ENCODE measurements at regions not wholly inside any gene's neighbourhood (a gene's known extent, or its start where the extent isn't known, plus 50 kb on each side); places are given as distances from the start of the nearest gene placed in this dataset.
"Not testable (repeated sequence)": the region's sequence is repeated elsewhere in the genome, so short reads cannot be mapped to it uniquely, and the experiment has no call there.

- no peaks in the 10 kb centered on the region for H3K36me3 ChIP-seq (ENCODE audit: control insufficient read depth in 2 of 2, insufficient read depth in 2 of 2, low read length in 1 of 2)
- WGBS, result 92% methylated on average over 1 of the region's 1 CpG
- no peaks in the 10 kb centered on the region for H3K27me3 ChIP-seq (ENCODE audit: control insufficient read depth in 2 of 2, insufficient read depth in 1 of 2, low read length in 1 of 2)
- no peaks in the 10 kb centered on the region for H3K9me3 ChIP-seq (ENCODE audit: control insufficient read depth in 2 of 2, insufficient read depth in 1 of 2, low read length in 1 of 2)
- no peaks in the 10 kb centered on the region for H3K4me1 ChIP-seq (ENCODE audit: control insufficient read depth in 2 of 2, insufficient read depth in 2 of 2, low read length in 2 of 2)
- no peak overlapping the region for H3K27ac ChIP-seq (ENCODE audit: low read depth in 1 of 2, low read length in 1 of 2)
- DNase-seq (ENCODE audit: low read depth in 6 of 9, low spot score in 9 of 9), result no peak
- H3K4me3 ChIP-seq (ENCODE audit: low read length in 2 of 2), result no peak overlapping the region
Measured at GRCh38 chr1:194028002-194028401, 841.6 kb upstream of the B3GALT2 start.

GRCh38 chr1:194026422-194026821, 840.0 kb upstream of the B3GALT2 start:
- Histone ChIP-seq H3K36me3 (ENCODE audit: control insufficient read depth in 2 of 2, insufficient read depth in 2 of 2, low read length in 1 of 2) (no peaks in the 10 kb centered on the region), H3K27ac (ENCODE audit: low read depth in 1 of 2, low read length in 1 of 2) (no peak overlapping the region), H3K4me1 (ENCODE audit: control insufficient read depth in 2 of 2, insufficient read depth in 2 of 2, low read length in 2 of 2) (no peaks in the 10 kb centered on the region), H3K4me3 (ENCODE audit: low read length in 2 of 2) (no peak overlapping the region), H3K27me3 (ENCODE audit: control insufficient read depth in 2 of 2, insufficient read depth in 1 of 2, low read length in 1 of 2) (no peaks in the 10 kb centered on the region), H3K9me3 (ENCODE audit: control insufficient read depth in 2 of 2, insufficient read depth in 1 of 2, low read length in 1 of 2) (no peaks in the 10 kb centered on the region)
- 96% methylated on average over 3 of the region's 3 CpGs for WGBS
- DNase-seq (ENCODE audit: low read depth in 6 of 9, low spot score in 9 of 9), result no peak

- WGBS, result 63% methylated on average over 2 of the region's 2 CpGs
- no peak overlapping the region for H3K27ac ChIP-seq (ENCODE audit: low read depth in 1 of 2, low read length in 1 of 2)
- H3K4me3 ChIP-seq (ENCODE audit: low read length in 2 of 2), result no peak overlapping the region
- DNase-seq (ENCODE audit: low read depth in 6 of 9, low spot score in 9 of 9), result no peak
- H3K27me3 ChIP-seq (ENCODE audit: control insufficient read depth in 2 of 2, insufficient read depth in 1 of 2, low read length in 1 of 2), result no peaks in the 10 kb centered on the region
- H3K4me1 ChIP-seq (ENCODE audit: control insufficient read depth in 2 of 2, insufficient read depth in 2 of 2, low read length in 2 of 2), result no peaks in the 10 kb centered on the region
- H3K36me3 ChIP-seq (ENCODE audit: control insufficient read depth in 2 of 2, insufficient read depth in 2 of 2, low read length in 1 of 2), result no peaks in the 10 kb centered on the region
- no peaks in the 10 kb centered on the region for H3K9me3 ChIP-seq (ENCODE audit: control insufficient read depth in 2 of 2, insufficient read depth in 1 of 2, low read length in 1 of 2)
Measured at GRCh38 chr1:194024659-194025058, 838.2 kb upstream of the B3GALT2 start.

- Histone ChIP-seq H3K9me3 (ENCODE audit: control insufficient read depth in 2 of 2, insufficient read depth in 1 of 2, low read length in 1 of 2) (no peaks in the 10 kb centered on the region), H3K4me1 (ENCODE audit: control insufficient read depth in 2 of 2, insufficient read depth in 2 of 2, low read length in 2 of 2) (no peaks in the 10 kb centered on the region), H3K4me3 (ENCODE audit: low read length in 2 of 2) (no peak overlapping the region), H3K36me3 (ENCODE audit: control insufficient read depth in 2 of 2, insufficient read depth in 2 of 2, low read length in 1 of 2) (no peaks in the 10 kb centered on the region), H3K27me3 (ENCODE audit: control insufficient read depth in 2 of 2, insufficient read depth in 1 of 2, low read length in 1 of 2) (no peaks in the 10 kb centered on the region), H3K27ac (ENCODE audit: low read depth in 1 of 2, low read length in 1 of 2) (no peak overlapping the region)
- 92% methylated on average over 2 of the region's 2 CpGs for WGBS
- no peak for DNase-seq (ENCODE audit: low read depth in 6 of 9, low spot score in 9 of 9)
Measured at GRCh38 chr1:194014014-194014413, 827.6 kb upstream of the B3GALT2 start.

- no peak for DNase-seq (ENCODE audit: low read depth in 6 of 9, low spot score in 9 of 9)
- no peak overlapping the region for H3K27ac ChIP-seq (ENCODE audit: low read depth in 1 of 2, low read length in 1 of 2)
- no peak overlapping the region for H3K4me3 ChIP-seq (ENCODE audit: low read length in 2 of 2)
- H3K4me1 ChIP-seq (ENCODE audit: control insufficient read depth in 2 of 2, insufficient read depth in 2 of 2, low read length in 2 of 2), result no peaks in the 10 kb centered on the region
- no peaks in the 10 kb centered on the region for H3K27me3 ChIP-seq (ENCODE audit: control insufficient read depth in 2 of 2, insufficient read depth in 1 of 2, low read length in 1 of 2)
- no peaks in the 10 kb centered on the region for H3K36me3 ChIP-seq (ENCODE audit: control insufficient read depth in 2 of 2, insufficient read depth in 2 of 2, low read length in 1 of 2)
- H3K9me3 ChIP-seq (ENCODE audit: control insufficient read depth in 2 of 2, insufficient read depth in 1 of 2, low read length in 1 of 2), result no peaks in the 10 kb centered on the region
- WGBS, result 98% methylated on average over 2 of the region's 2 CpGs
Measured at GRCh38 chr1:194013561-194013960, 827.1 kb upstream of the B3GALT2 start.

- H3K4me1 ChIP-seq (ENCODE audit: control insufficient read depth in 2 of 2, insufficient read depth in 2 of 2, low read length in 2 of 2), result no peaks in the 10 kb centered on the region
- H3K27me3 ChIP-seq (ENCODE audit: control insufficient read depth in 2 of 2, insufficient read depth in 1 of 2, low read length in 1 of 2), result no peaks in the 10 kb centered on the region
- no peak overlapping the region for H3K27ac ChIP-seq (ENCODE audit: low read depth in 1 of 2, low read length in 1 of 2)
- 91% methylated on average over 2 of the region's 2 CpGs for WGBS
- no peak for DNase-seq (ENCODE audit: low read depth in 6 of 9, low spot score in 9 of 9)
- H3K4me3 ChIP-seq (ENCODE audit: low read length in 2 of 2), result no peak overlapping the region
- peaks cover 0 to 6% of the 10 kb centered on the region in 2 donors for H3K9me3 ChIP-seq (ENCODE audit: control insufficient read depth in 2 of 2, insufficient read depth in 1 of 2, low read length in 1 of 2)
- no peaks in the 10 kb centered on the region for H3K36me3 ChIP-seq (ENCODE audit: control insufficient read depth in 2 of 2, insufficient read depth in 2 of 2, low read length in 1 of 2)
Measured at GRCh38 chr1:194004146-194004545, 817.7 kb upstream of the B3GALT2 start.

GRCh38 chr1:194001726-194002350, 815.4 kb upstream of the B3GALT2 start:
- H3K9me3 ChIP-seq (ENCODE audit: control insufficient read depth in 2 of 2, insufficient read depth in 1 of 2, low read length in 1 of 2); H3K36me3 ChIP-seq (ENCODE audit: control insufficient read depth in 2 of 2, insufficient read depth in 2 of 2, low read length in 1 of 2); DNase-seq (ENCODE audit: low read depth in 6 of 9, low spot score in 9 of 9); H3K27me3 ChIP-seq (ENCODE audit: control insufficient read depth in 2 of 2, insufficient read depth in 1 of 2, low read length in 1 of 2); H3K4me3 ChIP-seq (ENCODE audit: low read length in 2 of 2); H3K4me1 ChIP-seq (ENCODE audit: control insufficient read depth in 2 of 2, insufficient read depth in 2 of 2, low read length in 2 of 2); H3K27ac ChIP-seq (ENCODE audit: low read depth in 1 of 2, low read length in 1 of 2): not testable (repeated sequence)
- 99% methylated on average over 33 of the region's 33 CpGs for WGBS

- 92% methylated on average over 2 of the region's 2 CpGs for WGBS
- DNase-seq (ENCODE audit: low read depth in 6 of 9, low spot score in 9 of 9), result no peak
- peaks cover 2 to 5% of the 10 kb centered on the region in 2 donors for H3K9me3 ChIP-seq (ENCODE audit: control insufficient read depth in 2 of 2, insufficient read depth in 1 of 2, low read length in 1 of 2)
- H3K36me3 ChIP-seq (ENCODE audit: control insufficient read depth in 2 of 2, insufficient read depth in 2 of 2, low read length in 1 of 2), result no peaks in the 10 kb centered on the region
- H3K4me3 ChIP-seq (ENCODE audit: low read length in 2 of 2), result no peak overlapping the region
- no peak overlapping the region for H3K27ac ChIP-seq (ENCODE audit: low read depth in 1 of 2, low read length in 1 of 2)
- H3K27me3 ChIP-seq (ENCODE audit: control insufficient read depth in 2 of 2, insufficient read depth in 1 of 2, low read length in 1 of 2), result no peaks in the 10 kb centered on the region
- H3K4me1 ChIP-seq (ENCODE audit: control insufficient read depth in 2 of 2, insufficient read depth in 2 of 2, low read length in 2 of 2), result no peaks in the 10 kb centered on the region
Measured at GRCh38 chr1:193988885-193989284, 802.5 kb upstream of the B3GALT2 start.

GRCh38 chr1:193979219-193979618, 792.8 kb upstream of the B3GALT2 start:
- WGBS, result 95% methylated on average over 4 of the region's 4 CpGs
- no peak overlapping the region for H3K4me3 ChIP-seq (ENCODE audit: low read length in 2 of 2)
- no peaks in the 10 kb centered on the region for H3K36me3 ChIP-seq (ENCODE audit: control insufficient read depth in 2 of 2, insufficient read depth in 2 of 2, low read length in 1 of 2)
- no peaks in the 10 kb centered on the region for H3K9me3 ChIP-seq (ENCODE audit: control insufficient read depth in 2 of 2, insufficient read depth in 1 of 2, low read length in 1 of 2)
- no peaks in the 10 kb centered on the region for H3K27me3 ChIP-seq (ENCODE audit: control insufficient read depth in 2 of 2, insufficient read depth in 1 of 2, low read length in 1 of 2)
- no peak for DNase-seq (ENCODE audit: low read depth in 6 of 9, low spot score in 9 of 9)
- H3K27ac ChIP-seq (ENCODE audit: low read depth in 1 of 2, low read length in 1 of 2), result no peak overlapping the region
- no peaks in the 10 kb centered on the region for H3K4me1 ChIP-seq (ENCODE audit: control insufficient read depth in 2 of 2, insufficient read depth in 2 of 2, low read length in 2 of 2)
